MCF 10A (cell line): ENCODE measurements at regions not wholly inside any gene's neighbourhood (a gene's known extent, or its start where the extent isn't known, plus 50 kb on each side); places are given as distances from the start of the nearest gene placed in this dataset.

Source experiments
- BruUV-seq: library from RNA; stranded (reverse); fragments of 400-500 nt; replicated peaks from 2 replicates; lab custom pipeline; 2021; lab: Mats Ljungman, UMichigan
- CTCF ChIA-PET: fragments of 300-600 bp; sonication (Branson Sonifier 250); formaldehyde crosslinking; extraction: SDS; loops from one replicate; lab custom pipeline; 2021; ENCODE audit warnings: antibody characterized with exemption, inconsistent platforms; lab: Yijun Ruan, JAX
- POLR2A ChIA-PET: fragments of 300-600, 350-650 bp; sonication (Branson Sonifier 250); formaldehyde crosslinking; extraction: SDS; loops from one replicate; lab custom pipeline; 2020; ENCODE audit warnings: antibody characterized with exemption, inconsistent platforms; lab: Yijun Ruan, JAX
- DNase-seq: peaks from one replicate; pipeline ENCODE4 v3.0.0-alpha.2; 2018; ENCODE audit not compliant: unreplicated experiment
- H3K27ac Mint-ChIP-seq: one replicate; pipeline ENCODE4 v1.8.0; 2022; ENCODE audit warnings: mild to moderate bottlenecking, low read depth, mixed read lengths; ENCODE audit not compliant: unreplicated experiment
- H3K27me3 Mint-ChIP-seq: one replicate; pipeline ENCODE4 v1.8.0; 2022; ENCODE audit warnings: mixed read lengths; ENCODE audit not compliant: insufficient read depth, unreplicated experiment
- H3K36me3 Mint-ChIP-seq: one replicate; pipeline ENCODE4 v1.8.0; 2022; ENCODE audit warnings: mild to moderate bottlenecking, moderate library complexity, mixed read lengths; ENCODE audit not compliant: insufficient read depth, unreplicated experiment
- H3K4me1 Mint-ChIP-seq: one replicate; pipeline ENCODE4 v1.8.0; 2022; ENCODE audit warnings: mixed read lengths; ENCODE audit not compliant: insufficient read depth, unreplicated experiment
- H3K4me3 Mint-ChIP-seq: one replicate; pipeline ENCODE4 v1.8.0; 2022; ENCODE audit warnings: mild to moderate bottlenecking, moderate library complexity, mixed read lengths; ENCODE audit not compliant: unreplicated experiment
- H3K9me3 Mint-ChIP-seq: one replicate; pipeline ENCODE4 v1.8.0; 2022; ENCODE audit warnings: mixed read lengths; ENCODE audit not compliant: unreplicated experiment
- intact Hi-C: fragments of 100-400 bp; cut with micrococcal nuclease; formaldehyde crosslinking; loops from 2 replicates; pipeline ENCODE4 v1.14.1; 2022
- TF ChIP-seq, protein P1 (sequence below): fragments of 200-600 bp; IDR thresholded peaks from one replicate; pipeline ENCODE4 v1.8.0; 2022; ENCODE audit warnings: antibody characterized with exemption, mild to moderate bottlenecking; ENCODE audit not compliant: unreplicated experiment

DNA sequence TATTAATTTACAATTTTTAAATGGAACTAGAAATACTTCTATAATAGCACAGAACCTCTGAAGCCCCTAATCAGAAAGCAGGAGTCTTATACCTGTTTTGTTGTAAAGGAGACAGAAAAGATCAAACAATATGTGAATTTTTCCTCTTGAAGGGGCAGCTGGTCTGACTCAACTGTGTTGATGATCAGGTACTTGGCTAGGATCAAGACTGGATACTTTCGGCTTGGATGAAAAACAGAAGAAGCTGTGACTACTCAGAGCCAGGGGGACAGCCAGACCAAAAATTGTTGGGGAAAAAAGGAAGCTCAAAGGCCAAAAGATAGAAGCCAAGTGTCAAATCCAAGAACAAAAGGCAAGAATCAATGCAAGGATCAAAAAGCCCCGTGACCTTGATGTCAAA lies 195.6 kb downstream of the KCTD12 start:
- Mint-ChIP-seq H3K27ac (no peak overlapping the region), H3K4me1 (peaks cover 11% of the 10 kb centered on the region), H3K9me3 (no peaks in the 10 kb centered on the region), H3K4me3 (no peak overlapping the region), H3K27me3 (no peaks in the 10 kb centered on the region), H3K36me3 (no peaks in the 10 kb centered on the region)
- ChIA-PET POLR2A (interaction anchor here (1.0 kb wide), 1 partner anchor 20 kb away, joined by 3 read pairs; no protein-coding TSS in a partner anchor), CTCF (interaction anchor here (0.7 to 1.0 kb wide), 3 partner anchors 13 to 290 kb away, joined by 4 to 5 read pairs (median 4); no protein-coding TSS in a partner anchor)
- TF ChIP-seq, protein P1, sequence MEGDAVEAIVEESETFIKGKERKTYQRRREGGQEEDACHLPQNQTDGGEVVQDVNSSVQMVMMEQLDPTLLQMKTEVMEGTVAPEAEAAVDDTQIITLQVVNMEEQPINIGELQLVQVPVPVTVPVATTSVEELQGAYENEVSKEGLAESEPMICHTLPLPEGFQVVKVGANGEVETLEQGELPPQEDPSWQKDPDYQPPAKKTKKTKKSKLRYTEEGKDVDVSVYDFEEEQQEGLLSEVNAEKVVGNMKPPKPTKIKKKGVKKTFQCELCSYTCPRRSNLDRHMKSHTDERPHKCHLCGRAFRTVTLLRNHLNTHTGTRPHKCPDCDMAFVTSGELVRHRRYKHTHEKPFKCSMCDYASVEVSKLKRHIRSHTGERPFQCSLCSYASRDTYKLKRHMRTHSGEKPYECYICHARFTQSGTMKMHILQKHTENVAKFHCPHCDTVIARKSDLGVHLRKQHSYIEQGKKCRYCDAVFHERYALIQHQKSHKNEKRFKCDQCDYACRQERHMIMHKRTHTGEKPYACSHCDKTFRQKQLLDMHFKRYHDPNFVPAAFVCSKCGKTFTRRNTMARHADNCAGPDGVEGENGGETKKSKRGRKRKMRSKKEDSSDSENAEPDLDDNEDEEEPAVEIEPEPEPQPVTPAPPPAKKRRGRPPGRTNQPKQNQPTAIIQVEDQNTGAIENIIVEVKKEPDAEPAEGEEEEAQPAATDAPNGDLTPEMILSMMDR = no peak
- intact Hi-C loops = no loop called here
- DNase-seq = no peak
- BruUV-seq = no TSS peak

DNA sequence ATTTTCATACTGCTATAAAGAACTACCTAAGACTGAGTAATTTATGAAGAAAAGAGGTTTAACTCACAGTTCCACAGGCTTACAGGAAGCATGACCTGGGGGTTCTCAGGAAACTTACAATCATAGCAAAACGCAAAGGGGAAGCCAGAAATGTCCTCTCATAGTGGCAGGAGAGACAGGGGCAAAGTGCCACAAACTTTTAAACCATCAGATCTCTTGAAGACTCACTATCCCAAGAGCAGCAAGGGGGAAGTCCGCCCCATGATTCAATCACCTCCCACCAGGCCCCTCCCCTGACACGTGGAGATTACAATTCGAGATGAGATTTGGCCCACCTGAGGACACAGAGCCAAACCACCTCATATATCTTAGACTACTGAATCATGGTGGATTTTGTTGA lies 198.7 kb downstream of the KCTD12 start:
- Mint-ChIP-seq H3K4me3 (no peak overlapping the region), H3K4me1 (peaks cover 5% of the 10 kb centered on the region), H3K36me3 (no peaks in the 10 kb centered on the region), H3K9me3 (no peaks in the 10 kb centered on the region), H3K27me3 (no peaks in the 10 kb centered on the region), H3K27ac (no peak overlapping the region)
- intact Hi-C loops = no loop called here
- ChIA-PET CTCF (no interaction called here), POLR2A (no interaction called here)
- BruUV-seq = no TSS peak
- TF ChIP-seq, protein P1 = no peak
- no peak for DNase-seq

GRCh38 chr13:76685938-76686337 lies 200.3 kb downstream of the KCTD12 start:
- ChIA-PET POLR2A (no interaction called here), CTCF (no interaction called here)
- Mint-ChIP-seq H3K9me3 (no peaks in the 10 kb centered on the region), H3K4me3 (no peak overlapping the region), H3K36me3 (no peaks in the 10 kb centered on the region), H3K4me1 (peaks cover 5% of the 10 kb centered on the region), H3K27ac (no peak overlapping the region), H3K27me3 (no peaks in the 10 kb centered on the region)
- TF ChIP-seq, protein P1 = no peak
- BruUV-seq = no TSS peak
- intact Hi-C loops = no loop called here
- DNase-seq = no peak

DNA sequence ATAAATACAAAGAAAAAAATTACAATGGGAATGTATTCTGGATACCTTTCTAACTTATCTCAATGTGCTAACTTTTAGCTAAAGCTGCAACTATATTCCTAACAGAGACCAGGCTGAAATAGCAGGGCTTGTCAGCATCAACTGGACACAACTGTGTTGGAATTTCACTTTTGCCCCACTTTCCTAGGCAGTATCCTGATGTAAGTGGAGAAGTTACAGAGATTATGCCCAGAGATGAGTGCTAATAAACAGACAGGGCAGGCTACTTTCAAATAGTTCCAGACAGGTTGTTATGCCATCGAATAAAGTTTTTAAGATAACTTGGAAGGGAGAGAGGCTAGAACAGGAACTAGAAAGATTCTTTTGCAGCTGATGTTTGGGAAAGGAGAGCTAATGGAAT lies 201.9 kb downstream of the KCTD12 start:
- Mint-ChIP-seq H3K36me3 (no peaks in the 10 kb centered on the region), H3K4me3 (no peak overlapping the region), H3K27me3 (no peaks in the 10 kb centered on the region), H3K4me1 (peaks cover 5% of the 10 kb centered on the region), H3K9me3 (no peaks in the 10 kb centered on the region), H3K27ac (no peak overlapping the region)
- TF ChIP-seq, protein P1 = no peak
- BruUV-seq = no TSS peak
- DNase-seq = no peak
- intact Hi-C loops = no loop called here
- POLR2A ChIA-PET = no interaction called here
- CTCF ChIA-PET = no interaction called here
